HCT116 (cell line): ENCODE measurements at regions not wholly inside any gene's neighbourhood (a gene's known extent, or its start where the extent isn't known, plus 50 kb on each side); places are given as distances from the start of the nearest gene placed in this dataset.

Source experiments
- ATAC-seq: fragments of 200-7000 bp; cut with Tn5 transposase; 2 replicates; pipeline ENCODE4 v1.9.1; 2020; ENCODE audit warnings: mild to moderate bottlenecking, moderate library complexity
- BruUV-seq: library from RNA; stranded (reverse); fragments of 400-500 nt; replicated peaks from 2 replicates; lab custom pipeline; 2021; lab: Mats Ljungman, UMichigan
- CTCF ChIA-PET: fragments of 300-600 bp; sonication (Branson Sonifier 250); formaldehyde crosslinking; loops from one replicate; lab custom pipeline; 2021; ENCODE audit warnings: antibody characterized with exemption; lab: Charles Lee
- POLR2A ChIA-PET: fragments of 300-600, 350-600 bp; sonication (Branson Sonifier 250); formaldehyde crosslinking; loops from one replicate; lab custom pipeline; 2021; ENCODE audit warnings: antibody characterized with exemption; lab: Charles Lee
- RAD21 ChIA-PET, 2 experiments: fragments of 300-600 bp; sonication (Branson Sonifier 250); formaldehyde crosslinking; loops; one replicate each; lab custom pipeline; 2023; ENCODE audit warnings: low total read pairs in 2 of 2; ENCODE audit not compliant: uncharacterized antibody in 2 of 2, unreplicated experiment in 2 of 2, low non-redundant PET in 1 of 2; lab: Charles Lee
- DNase-seq: peaks from one replicate; pipeline ENCODE4 v3.0.0-alpha.2; 2010; ENCODE audit warnings: low read depth, low spot score
- H2AFZ ChIP-seq: fragments of 200-600 bp; shearing (Covaris generic), sonication (generic); 2 replicates; pipeline ENCODE4 v1.6.1; 2017; ENCODE audit warnings: low read depth, mixed run types, mixed read lengths, antibody characterized with exemption, low read length; ENCODE audit not compliant: poor library complexity, severe bottlenecking
- H3K27ac ChIP-seq: 2 replicates; pipeline ENCODE4 v1.5.1; 2012; ENCODE audit warnings: low read depth, low read length
- H3K27me3 ChIP-seq: fragments of 200-600 bp; sonication (generic); 2 replicates; pipeline ENCODE4 v1.6.1; 2016; ENCODE audit warnings: mixed run types, low read length, mixed read lengths; ENCODE audit not compliant: insufficient read depth
- H3K36me3 ChIP-seq, 2 experiments: fragments of 200-500 bp in 1 of 2; fragments of 200-600 bp in 1 of 2; sonication (Bioruptor generic) in 1 of 2; sonication (generic) in 1 of 2; 2 replicates each; pipeline versions ENCODE4 v1.5.1 to v1.6.1; 2014 to 2016; ENCODE audit warnings: low read length in 2 of 2, inconsistent platforms in 1 of 2, mixed read lengths in 1 of 2, mixed run types in 1 of 2; ENCODE audit not compliant: insufficient read depth in 2 of 2, control insufficient read depth in 1 of 2
- H3K4me1 ChIP-seq, 2 experiments: fragments of 200-600 bp in 1 of 2; sonication (generic) in 1 of 2; 2 replicates each; pipeline versions ENCODE4 v1.5.1 to v1.6.1; 2012 to 2017; ENCODE audit warnings: low read length in 2 of 2, inconsistent platforms in 1 of 2, mild to moderate bottlenecking in 1 of 2, mixed read lengths in 1 of 2, mixed run types in 1 of 2, moderate library complexity in 1 of 2; ENCODE audit not compliant: insufficient read depth in 2 of 2, control insufficient read depth in 1 of 2
- H3K4me2 ChIP-seq: fragments of 200-600 bp; sonication (generic); 2 replicates; pipeline ENCODE4 v1.6.1; 2017; ENCODE audit warnings: mixed run types, low read length, mixed read lengths
- H3K4me3 ChIP-seq, 2 experiments: fragments of 200-600 bp in 1 of 2; sonication (generic) in 1 of 2; replicated peaks in 1 of 2; 2 replicates each; pipeline ENCODE4 v1.5.1; 2011 to 2016; ENCODE audit warnings: low read length in 2 of 2, control low read depth in 1 of 2, low read depth in 1 of 2, mild to moderate bottlenecking in 1 of 2, mixed read lengths in 1 of 2, mixed run types in 1 of 2
- H3K79me2 ChIP-seq: fragments of 200-600 bp; sonication (generic); 2 replicates; pipeline ENCODE4 v1.6.1; 2017; ENCODE audit warnings: mild to moderate bottlenecking, mixed run types, low read length, moderate library complexity, mixed read lengths; ENCODE audit not compliant: insufficient read depth
- H3K9ac ChIP-seq: fragments of 200-600 bp; sonication (generic); 2 replicates; pipeline ENCODE4 v1.6.1; 2016; ENCODE audit warnings: low read length, mixed read lengths
- H3K9me2 ChIP-seq: fragments of 200-600 bp; sonication (generic), shearing (Covaris generic); 2 replicates; pipeline ENCODE4 v1.6.1; 2017; ENCODE audit warnings: mixed run types, mild to moderate bottlenecking, moderate library complexity; ENCODE audit not compliant: insufficient read depth
- H3K9me3 ChIP-seq, 2 experiments: fragments of 200-500 bp in 1 of 2; fragments of 200-600 bp in 1 of 2; sonication (Bioruptor generic) in 1 of 2; sonication (generic) in 1 of 2; 2 replicates each; pipeline ENCODE4 v1.6.1; 2014 to 2017; ENCODE audit warnings: low read length in 2 of 2, mixed read lengths in 2 of 2, inconsistent platforms in 1 of 2, low read depth in 1 of 2, mild to moderate bottlenecking in 1 of 2, mixed run types in 1 of 2, moderate library complexity in 1 of 2; ENCODE audit not compliant: control insufficient read depth in 1 of 2, insufficient read depth in 1 of 2
- H4K20me1 ChIP-seq: fragments of 200-600 bp; sonication (generic), shearing (Covaris generic); 2 replicates; pipeline ENCODE4 v1.6.1; 2017; ENCODE audit warnings: mixed run types, mild to moderate bottlenecking, moderate library complexity; ENCODE audit not compliant: insufficient read depth
- CEBPB ChIP-seq: IDR thresholded peaks from 2 replicates; pipeline ENCODE4 v1.6.1; 2012; ENCODE audit warnings: low read depth
- POLR2A ChIP-seq: IDR thresholded peaks from 2 replicates; pipeline ENCODE4 v1.7.0; 2011; ENCODE audit warnings: borderline replicate concordance; ENCODE audit not compliant: insufficient read depth, insufficient read length; ENCODE audit errors: extremely low read depth
- POLR2AphosphoS5 ChIP-seq: IDR thresholded peaks from 2 replicates; pipeline ENCODE4 v1.6.1; 2011; ENCODE audit warnings: mild to moderate bottlenecking, low read depth, low read length, moderate library complexity
- SP1 ChIP-seq: IDR thresholded peaks from 2 replicates; pipeline ENCODE4 v1.6.1; 2012; ENCODE audit warnings: low read depth
- YY1 ChIP-seq: IDR thresholded peaks from 2 replicates; pipeline ENCODE4 v1.6.1; 2011; ENCODE audit warnings: low read length, low read depth, moderate library complexity, mild to moderate bottlenecking; ENCODE audit not compliant: insufficient replicate concordance; ENCODE audit errors: extremely low read depth
- ZFX ChIP-seq: fragments of 450-650 bp; IDR thresholded peaks from 2 replicates; pipeline ENCODE4 v1.6.1; 2017
- ZNF274 ChIP-seq: fragments of 200-500 bp; sonication (Bioruptor generic); IDR thresholded peaks from 2 replicates; pipeline ENCODE4 v1.6.1; 2014; ENCODE audit warnings: mild to moderate bottlenecking, low read depth, low read length, inconsistent platforms
- intact Hi-C: fragments of 100-400 bp; cut with micrococcal nuclease; formaldehyde crosslinking; loops from 2 replicates; pipeline ENCODE4 v1.10.0; 2022
- TF ChIP-seq, protein P1 (sequence below), 3 experiments: fragments of 200-600 bp in 1 of 3; sonication (generic) in 1 of 3; IDR thresholded peaks in 2 of 3; conservative IDR thresholded peaks in 1 of 3; 2 replicates each; pipeline ENCODE4 v1.5.1; 2012 to 2017; ENCODE audit warnings: low read depth in 2 of 3, low read length in 2 of 3, antibody characterized with exemption in 1 of 3, borderline replicate concordance in 1 of 3, control low read depth in 1 of 3, mild to moderate bottlenecking in 1 of 3, mixed read lengths in 1 of 3, mixed run types in 1 of 3, moderate library complexity in 1 of 3; ENCODE audit not compliant: insufficient read depth in 1 of 3
- TF ChIP-seq, protein P2 (sequence below): IDR thresholded peaks from 2 replicates; pipeline ENCODE4 v1.6.1; 2012

DNA sequence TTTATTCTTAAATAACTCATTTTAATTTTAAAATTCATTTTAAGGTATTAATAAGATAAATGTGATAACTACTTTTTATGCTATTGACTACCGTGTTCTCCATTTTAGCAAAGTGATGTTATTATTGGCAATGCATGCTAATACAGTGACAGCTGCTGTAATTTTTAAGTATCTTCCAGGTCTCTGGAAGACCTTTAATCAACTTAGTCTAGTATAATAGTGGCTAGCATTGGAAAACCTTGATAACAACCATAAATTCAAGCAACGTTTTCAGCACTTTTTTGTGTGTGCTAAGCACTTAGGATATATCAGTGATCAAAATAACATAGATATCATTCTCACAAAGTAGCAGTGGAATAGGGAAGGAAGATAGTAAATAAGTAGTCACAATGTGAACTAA lies 230.9 kb upstream of the MAGI2 start:
- Histone ChIP-seq H3K27ac (no peak overlapping the region), H4K20me1 (no peaks in the 10 kb centered on the region), H3K27me3 (no peaks in the 10 kb centered on the region), H3K9me3 (no peaks in the 10 kb centered on the region), H3K9me2 (no peaks in the 10 kb centered on the region), H3K9ac (no peak overlapping the region), H3K4me2 (no peak overlapping the region), H2AFZ (no peak overlapping the region)
- POLR2A ChIA-PET, result no interaction called here
- intact Hi-C loops, result no loop called here
- CTCF ChIA-PET, result no interaction called here
- no peak for TF ChIP-seq POLR2A
- TF ChIP-seq CEBPB, result no peak
- TF ChIP-seq POLR2AphosphoS5, result no peak
- TF ChIP-seq YY1, result no peak
- TF ChIP-seq, protein P1, sequence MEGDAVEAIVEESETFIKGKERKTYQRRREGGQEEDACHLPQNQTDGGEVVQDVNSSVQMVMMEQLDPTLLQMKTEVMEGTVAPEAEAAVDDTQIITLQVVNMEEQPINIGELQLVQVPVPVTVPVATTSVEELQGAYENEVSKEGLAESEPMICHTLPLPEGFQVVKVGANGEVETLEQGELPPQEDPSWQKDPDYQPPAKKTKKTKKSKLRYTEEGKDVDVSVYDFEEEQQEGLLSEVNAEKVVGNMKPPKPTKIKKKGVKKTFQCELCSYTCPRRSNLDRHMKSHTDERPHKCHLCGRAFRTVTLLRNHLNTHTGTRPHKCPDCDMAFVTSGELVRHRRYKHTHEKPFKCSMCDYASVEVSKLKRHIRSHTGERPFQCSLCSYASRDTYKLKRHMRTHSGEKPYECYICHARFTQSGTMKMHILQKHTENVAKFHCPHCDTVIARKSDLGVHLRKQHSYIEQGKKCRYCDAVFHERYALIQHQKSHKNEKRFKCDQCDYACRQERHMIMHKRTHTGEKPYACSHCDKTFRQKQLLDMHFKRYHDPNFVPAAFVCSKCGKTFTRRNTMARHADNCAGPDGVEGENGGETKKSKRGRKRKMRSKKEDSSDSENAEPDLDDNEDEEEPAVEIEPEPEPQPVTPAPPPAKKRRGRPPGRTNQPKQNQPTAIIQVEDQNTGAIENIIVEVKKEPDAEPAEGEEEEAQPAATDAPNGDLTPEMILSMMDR (IDR thresholded peaks at IDR 0.05 in 2 of 3, conservative IDR thresholded peaks at IDR 0.05 in 1 of 3; ENCODE audit: borderline replicate concordance in 1 of 3, insufficient read depth in 1 of 3, low read depth in 2 of 3, low read length in 2 of 3), result no peak
- TF ChIP-seq, protein P2, sequence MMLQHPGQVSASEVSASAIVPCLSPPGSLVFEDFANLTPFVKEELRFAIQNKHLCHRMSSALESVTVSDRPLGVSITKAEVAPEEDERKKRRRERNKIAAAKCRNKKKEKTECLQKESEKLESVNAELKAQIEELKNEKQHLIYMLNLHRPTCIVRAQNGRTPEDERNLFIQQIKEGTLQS, result no peak
- TF ChIP-seq SP1, result no peak
- TF ChIP-seq ZNF274, result no peak
- TF ChIP-seq ZFX, result no peak
- TF ChIP-seq, all 23 proteins: peak for 0
- BruUV-seq, result no TSS peak
- H3K4me3 ChIP-seq, result no peak overlapping the region
- ATAC-seq (no peak), DNase-seq (no peak)
- H3K36me3 ChIP-seq, result no peaks in the 10 kb centered on the region
- no peaks in the 10 kb centered on the region for H3K79me2 ChIP-seq
- H3K4me1 ChIP-seq, result peaks cover 3 to 5% of the 10 kb centered on the region in 2 experiments; a peak in 1 of 4 replicates
- RAD21 ChIA-PET, result no interaction called here
